Osteoblast (primary cell): ENCODE measurements at regions not wholly inside any gene's neighbourhood (a gene's known extent, or its start where the extent isn't known, plus 50 kb on each side); places are given as distances from the start of the nearest gene placed in this dataset.

Source experiments
- DNase-seq: peaks from one replicate; pipeline ENCODE4 v3.0.0; 2011; ENCODE audit warnings: low spot score, mixed read lengths; ENCODE audit not compliant: insufficient read length; ENCODE audit errors: missing footprints
- H2AFZ ChIP-seq: 2 replicates; pipeline ENCODE4 v1.6.0; 2011; ENCODE audit warnings: mild to moderate bottlenecking, low read length
- H3K27ac ChIP-seq: 2 replicates; pipeline ENCODE4 v1.5.1; 2011; ENCODE audit warnings: mild to moderate bottlenecking, low read depth, low read length, moderate library complexity
- H3K27me3 ChIP-seq: 2 replicates; pipeline ENCODE4 v1.6.0; 2012; ENCODE audit warnings: mild to moderate bottlenecking, control low read depth, inconsistent platforms, low read length, moderate library complexity; ENCODE audit not compliant: insufficient read depth
- H3K36me3 ChIP-seq: 2 replicates; pipeline ENCODE4 v1.5.1; 2011; ENCODE audit warnings: mild to moderate bottlenecking, low read length, control low read depth, moderate library complexity; ENCODE audit not compliant: insufficient read depth
- H3K4me1 ChIP-seq: 2 replicates; pipeline ENCODE4 v1.5.1; 2011; ENCODE audit warnings: mild to moderate bottlenecking, low read length, control low read depth, moderate library complexity; ENCODE audit not compliant: insufficient read depth
- H3K4me2 ChIP-seq: 2 replicates; pipeline ENCODE4 v1.6.0; 2011; ENCODE audit warnings: mild to moderate bottlenecking, low read length; ENCODE audit not compliant: insufficient read depth
- H3K4me3 ChIP-seq: fragments of 200-600 bp; sonication (generic); 3 replicates; pipeline ENCODE4 v1.5.1; 2012; ENCODE audit warnings: mild to moderate bottlenecking, low read length, inconsistent platforms; ENCODE audit not compliant: insufficient read depth
- H3K79me2 ChIP-seq: 2 replicates; pipeline ENCODE4 v1.6.0; 2012; ENCODE audit warnings: mild to moderate bottlenecking, low read length, control low read depth, inconsistent platforms; ENCODE audit not compliant: insufficient read depth
- H3K9me3 ChIP-seq: 2 replicates; pipeline ENCODE4 v1.5.1; 2011; ENCODE audit warnings: low read depth, low read length, control low read depth
- H4K20me1 ChIP-seq: 2 replicates; pipeline ENCODE4 v1.6.0; 2012; ENCODE audit warnings: mild to moderate bottlenecking, low read length, control low read depth; ENCODE audit not compliant: insufficient read depth
- CTCF ChIP-seq: IDR thresholded peaks from 2 replicates; pipeline ENCODE4 v1.5.1; 2011; ENCODE audit warnings: mild to moderate bottlenecking, low read depth, low read length, moderate library complexity; ENCODE audit errors: extremely low read depth

DNA sequence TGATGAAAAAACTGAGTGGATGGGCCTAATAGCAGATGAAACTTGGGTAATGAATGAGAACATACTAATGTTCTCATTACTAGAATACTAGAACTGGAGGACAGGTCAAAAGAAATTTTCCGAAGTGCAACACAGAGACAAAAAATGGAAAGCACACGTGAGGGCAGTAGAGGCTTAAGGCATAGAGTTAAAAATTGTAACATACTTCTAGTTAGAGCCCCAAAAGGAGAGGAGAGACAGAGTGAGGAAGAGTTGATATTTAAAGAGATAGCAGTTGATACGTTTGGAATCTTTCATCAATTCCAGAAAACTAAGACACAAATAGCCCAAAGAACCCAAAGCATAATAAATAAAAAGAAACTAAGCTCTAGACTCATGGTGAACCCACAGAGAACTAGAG lies 327.9 kb downstream of the SQOR start:
- Histone ChIP-seq H3K36me3 (no peaks in the 10 kb centered on the region), H3K4me1 (no peaks in the 10 kb centered on the region), H3K79me2 (no peaks in the 10 kb centered on the region)

GRCh38 chr15:45970542-45970941 lies 335.7 kb downstream of the SQOR start:
- H3K9me3 ChIP-seq = peaks cover 5% of the 10 kb centered on the region
- H3K36me3 ChIP-seq = no peaks in the 10 kb centered on the region
- no peak overlapping the region for H2AFZ ChIP-seq
- no peak for DNase-seq
- no peak for TF ChIP-seq CTCF
- H3K4me2 ChIP-seq = no peak overlapping the region
- H3K27me3 ChIP-seq = no peaks in the 10 kb centered on the region
- no peaks in the 10 kb centered on the region for H3K4me1 ChIP-seq
- H4K20me1 ChIP-seq = no peaks in the 10 kb centered on the region
- H3K4me3 ChIP-seq = no peak overlapping the region
- no peaks in the 10 kb centered on the region for H3K79me2 ChIP-seq
- H3K27ac ChIP-seq = no peak overlapping the region

More for the DNA sequence above, 327.9 kb downstream of the SQOR start:
- H3K27ac ChIP-seq = no peak overlapping the region
- no peaks in the 10 kb centered on the region for H4K20me1 ChIP-seq
- no peak for TF ChIP-seq CTCF
- no peak for DNase-seq
- no peak overlapping the region for H3K4me3 ChIP-seq
- H3K9me3 ChIP-seq = no peaks in the 10 kb centered on the region
- H3K27me3 ChIP-seq = no peaks in the 10 kb centered on the region
- no peak overlapping the region for H3K4me2 ChIP-seq
- no peak overlapping the region for H2AFZ ChIP-seq

GRCh38 chr15:45980366-45980765 lies 345.5 kb downstream of the SQOR start:
- Histone ChIP-seq H3K4me1 (no peaks in the 10 kb centered on the region), H3K27me3 (no peaks in the 10 kb centered on the region), H3K27ac (no peak overlapping the region), H4K20me1 (no peaks in the 10 kb centered on the region), H3K4me3 (no peak overlapping the region), H3K36me3 (no peaks in the 10 kb centered on the region), H2AFZ (no peak overlapping the region), H3K79me2 (no peaks in the 10 kb centered on the region), H3K4me2 (no peak overlapping the region), H3K9me3 (peaks cover 5% of the 10 kb centered on the region)
- TF ChIP-seq CTCF = no peak
- DNase-seq = no peak

- no peak overlapping the region for H2AFZ ChIP-seq
Measured at GRCh38 chr15:45981625-45982024, 346.8 kb downstream of the SQOR start.

More at GRCh38 chr15:45981625-45982024, 346.8 kb downstream of the SQOR start:
- Histone ChIP-seq H3K36me3 (no peaks in the 10 kb centered on the region), H3K4me2 (no peak overlapping the region), H3K27me3 (no peaks in the 10 kb centered on the region), H3K4me1 (no peaks in the 10 kb centered on the region), H3K27ac (no peak overlapping the region), H3K79me2 (no peaks in the 10 kb centered on the region), H4K20me1 (no peaks in the 10 kb centered on the region), H3K4me3 (no peak overlapping the region), H3K9me3 (peaks cover 5% of the 10 kb centered on the region)
- no peak for DNase-seq
- TF ChIP-seq CTCF = no peak
